ENCODE measurements at regions not wholly inside any gene's neighbourhood (a gene's known extent, or its start where the extent isn't known, plus 50 kb on each side); places are given as distances from the start of the nearest gene placed in this dataset.
"Not testable (repeated sequence)": the region's sequence is repeated elsewhere in the genome, so short reads cannot be mapped to it uniquely, and the experiment has no call there.

GRCh38 chr3:188003188-188004171 lies 150.5 kb upstream of the LPP start:
- DNase-seq: no peak

GRCh38 chr3:188006726-188007393 lies 147.1 kb upstream of the LPP start:
- DNase-seq: no peak

- no peak for DNase-seq
Observed at GRCh38 chr3:188007897-188008296, 146.1 kb upstream of the LPP start.

GRCh38 chr3:188008582-188009213 lies 145.3 kb upstream of the LPP start:
- no peak for DNase-seq

- no peak for DNase-seq
Observed at GRCh38 chr3:188010478-188010877, 143.5 kb upstream of the LPP start.

- DNase-seq: no peak
Observed at GRCh38 chr3:188019727-188020126, 134.2 kb upstream of the LPP start.

GRCh38 chr3:188021041-188021440 lies 132.9 kb upstream of the LPP start:
- no peak for DNase-seq

GRCh38 chr3:188021502-188022040 lies 132.4 kb upstream of the LPP start:
- DNase-seq: no peak

- DNase-seq: not testable (repeated sequence)
Observed at GRCh38 chr3:188022902-188023301, 131.1 kb upstream of the LPP start.

GRCh38 chr3:188025555-188025954 lies 128.4 kb upstream of the LPP start:
- DNase-seq: no peak

GRCh38 chr3:188026191-188026968 lies 127.6 kb upstream of the LPP start:
- DNase-seq: no peak

- no peak for DNase-seq
Observed at GRCh38 chr3:188031121-188031520, 122.8 kb upstream of the LPP start.

- DNase-seq: no peak
Observed at GRCh38 chr3:188034989-188035388, 119.0 kb upstream of the LPP start.

- no peak for DNase-seq
Observed at GRCh38 chr3:188036375-188037194, 117.4 kb upstream of the LPP start.

- DNase-seq: no peak
Observed at GRCh38 chr3:188037195-188037718, 116.7 kb upstream of the LPP start.

- DNase-seq: no peak
Observed at GRCh38 chr3:188037965-188038581, 115.9 kb upstream of the LPP start.

GRCh38 chr3:188041193-188041592 lies 112.8 kb upstream of the LPP start:
- no peak for DNase-seq

GRCh38 chr3:188041895-188042294 lies 112.1 kb upstream of the LPP start:
- no peak for DNase-seq

- DNase-seq: no peak
Observed at GRCh38 chr3:188042466-188042865, 111.5 kb upstream of the LPP start.

GRCh38 chr3:188043891-188044290 lies 110.1 kb upstream of the LPP start:
- DNase-seq: no peak
